ENCODE measurements at regions not wholly inside any gene's neighbourhood (a gene's known extent, or its start where the extent isn't known, plus 50 kb on each side); places are given as distances from the start of the nearest gene placed in this dataset.

DNA sequence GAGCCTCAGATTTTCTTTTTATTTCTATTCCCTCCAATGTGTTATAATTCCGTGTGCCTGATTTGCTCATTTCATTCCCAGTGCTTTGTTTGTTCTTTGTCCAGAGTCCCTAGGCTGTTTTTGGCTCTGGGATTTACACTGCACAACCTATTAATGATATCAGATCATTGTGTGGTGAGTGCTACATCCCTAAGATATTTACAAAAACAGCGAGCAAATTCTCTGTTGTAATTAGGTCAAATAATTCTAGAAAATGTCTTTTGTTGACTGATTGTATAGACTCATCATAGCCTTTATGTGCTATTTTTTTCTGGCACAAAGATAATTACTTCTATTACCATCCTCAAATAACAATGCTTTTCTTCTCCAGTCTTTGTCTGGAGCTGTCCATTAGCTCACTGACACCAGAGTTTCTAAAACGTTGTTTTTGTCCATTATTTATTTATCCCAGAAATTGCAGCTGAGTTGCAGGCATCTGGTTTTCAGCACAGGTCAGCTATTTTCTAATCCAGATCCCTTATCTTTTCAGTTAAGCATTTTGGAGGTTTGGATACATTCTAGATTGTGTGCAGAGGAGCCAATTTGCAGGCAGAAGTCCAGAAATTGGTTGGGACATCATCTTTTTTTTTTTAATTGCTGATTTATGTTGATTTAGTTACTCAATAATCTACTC is 379.9 kb upstream of the DMAC1 start:
- TF ChIP-seq CTCF (IDR thresholded peaks at IDR 0.05; ENCODE audit: borderline replicate concordance, extremely low read depth, low read length, poor library complexity, severe bottlenecking) (no peak), EZH2 (IDR thresholded peaks at IDR 0.05; ENCODE audit: borderline replicate concordance, low read depth, low read length, severe bottlenecking) (no peak)
